ENCODE measurements at regions not wholly inside any gene's neighbourhood (a gene's known extent, or its start where the extent isn't known, plus 50 kb on each side); places are given as distances from the start of the nearest gene placed in this dataset.

DNA sequence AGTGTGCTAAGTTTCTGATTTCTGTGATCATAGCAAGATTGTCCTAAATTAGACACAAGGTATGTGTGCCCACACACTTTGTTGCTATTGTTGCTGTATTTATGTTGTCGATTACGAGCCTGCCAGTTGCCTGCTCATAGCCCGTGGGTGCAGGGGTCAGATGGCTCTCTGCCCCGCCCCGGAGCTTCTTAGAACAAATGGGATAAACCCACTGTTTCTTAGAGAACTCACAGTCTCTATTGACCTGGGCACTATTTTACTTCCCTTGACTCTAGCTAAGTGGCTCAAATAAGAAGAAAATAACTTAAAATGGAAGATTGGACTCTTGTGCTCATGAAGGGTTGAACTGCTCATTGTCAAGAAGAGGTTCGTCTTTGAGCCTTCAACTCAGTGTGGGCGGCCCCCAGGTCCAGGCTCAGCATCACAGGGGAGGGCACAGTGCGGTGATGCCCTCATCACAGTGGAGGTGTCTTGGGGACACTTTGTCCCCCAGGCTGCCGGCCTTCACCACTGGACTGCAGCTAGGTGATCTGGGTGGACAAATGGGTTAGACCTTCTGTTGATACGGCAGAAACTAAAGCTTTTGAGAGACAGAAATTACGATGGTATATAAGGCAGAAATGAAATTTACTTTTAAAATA lies 155.5 kb downstream of the TENT4A start:
- no peak for DNase-seq (ENCODE audit: low read depth)

- no peak for DNase-seq (ENCODE audit: low read depth)
These were observed 156.4 kb downstream of the TENT4A start for GRCh38 chr5:6869677-6870076.

DNA sequence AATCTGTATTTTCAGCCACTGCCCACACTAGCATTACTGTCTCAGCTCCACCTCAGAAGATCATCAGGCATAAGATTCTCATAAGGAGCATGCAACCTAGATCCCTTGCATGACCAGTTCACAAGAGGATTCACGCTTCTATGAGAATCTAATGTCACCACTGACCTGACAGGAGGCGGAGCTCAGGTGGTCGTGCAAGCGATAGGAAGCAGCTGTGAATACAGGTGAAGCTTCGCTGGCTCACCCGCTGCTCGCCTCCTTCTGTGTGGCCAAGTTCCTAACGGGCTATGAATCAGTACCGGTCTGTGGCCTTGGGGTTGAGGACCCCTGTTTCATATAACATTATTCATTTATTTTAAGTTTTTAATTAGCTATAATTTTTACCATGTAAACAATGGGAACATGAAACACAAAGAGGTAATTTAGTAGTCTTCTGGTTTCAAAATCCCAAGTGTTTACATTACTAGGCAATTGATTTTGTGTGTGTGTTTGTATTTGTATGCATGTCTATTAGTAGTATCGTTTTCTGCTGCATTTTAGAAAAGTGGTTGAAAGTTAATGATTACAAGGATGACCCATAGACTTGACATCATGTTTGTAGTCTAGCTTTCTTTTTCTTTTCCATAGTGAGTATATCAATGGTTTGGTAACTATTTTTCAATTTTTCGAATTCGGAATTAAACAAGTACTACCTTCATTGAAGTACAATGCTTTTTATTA lies 159.4 kb downstream of the TENT4A start:
- DNase-seq (ENCODE audit: low read depth) = no peak

GRCh38 chr5:6873359-6873758 lies 160.1 kb downstream of the TENT4A start:
- DNase-seq (ENCODE audit: low read depth) = no peak

GRCh38 chr5:6875376-6875775 lies 162.1 kb downstream of the TENT4A start:
- no peak for DNase-seq (ENCODE audit: low read depth)

DNA sequence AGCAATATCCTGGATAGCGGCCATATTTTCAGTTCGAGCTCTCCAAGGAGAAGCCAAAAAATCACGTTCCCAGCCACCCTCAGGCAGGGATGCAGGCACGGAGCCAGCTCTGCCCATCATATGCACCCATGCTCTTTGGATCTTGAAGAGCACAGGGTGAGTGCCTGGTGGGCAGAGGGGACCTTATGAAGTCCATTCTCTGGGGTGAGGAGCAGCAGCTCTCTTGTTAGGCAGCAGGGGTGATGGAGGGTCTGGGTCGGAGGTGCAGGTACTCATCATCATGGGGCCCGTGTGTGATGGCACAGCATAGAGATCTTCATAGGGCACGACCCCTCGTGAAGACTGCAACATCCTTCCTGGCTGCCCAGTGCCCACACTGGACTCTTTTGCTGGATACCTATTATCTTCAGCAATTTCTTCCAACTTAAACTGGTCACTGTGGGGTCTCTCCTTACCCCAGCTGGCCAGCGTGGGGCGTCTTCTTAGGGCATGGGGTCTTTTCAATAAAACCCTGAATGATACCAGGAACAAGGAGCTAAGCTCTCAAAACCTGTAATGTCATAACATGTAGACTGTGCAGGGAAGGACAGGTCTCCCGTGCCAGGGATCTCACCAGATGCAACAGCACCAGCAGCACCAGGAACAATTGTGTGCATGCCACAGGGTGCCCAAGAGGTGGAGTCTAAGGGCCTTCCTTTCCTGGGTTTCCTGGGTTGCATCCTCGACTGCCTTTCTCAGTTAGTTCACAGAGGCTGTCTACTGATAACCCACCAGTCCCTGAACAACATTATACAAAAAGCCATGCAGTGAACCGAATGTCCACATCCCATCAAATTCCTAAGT lies 165.0 kb downstream of the TENT4A start:
- DNase-seq (ENCODE audit: low read depth) = no peak

DNA sequence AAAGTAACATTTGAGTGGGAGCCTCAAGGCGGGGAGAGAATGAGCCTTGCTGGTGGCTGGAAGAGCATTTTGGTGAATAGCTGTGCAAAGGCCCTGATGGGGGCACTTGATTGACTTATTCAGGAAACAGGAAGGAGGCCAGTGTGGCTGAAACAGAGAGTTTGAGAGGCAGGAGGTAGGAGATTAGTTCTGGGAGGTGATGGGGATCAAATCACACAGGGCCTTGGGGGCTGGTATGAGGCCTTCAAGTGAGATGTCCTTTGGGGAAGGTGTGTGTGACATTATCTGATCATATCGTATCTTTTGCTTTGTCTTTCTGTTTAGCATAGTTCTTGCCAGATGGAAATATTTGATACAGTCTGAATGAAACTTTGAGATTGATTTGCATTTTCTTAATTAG lies 172.3 kb downstream of the TENT4A start:
- DNase-seq (ENCODE audit: low read depth) = no peak

- DNase-seq (ENCODE audit: low read depth) = no peak
These were observed 173.6 kb downstream of the TENT4A start for GRCh38 chr5:6886866-6887265.

- DNase-seq (ENCODE audit: low read depth) = no peak
These were observed 175.8 kb downstream of the TENT4A start for GRCh38 chr5:6889030-6889429.

- no peak for DNase-seq (ENCODE audit: low read depth)
These were observed 186.0 kb downstream of the TENT4A start for GRCh38 chr5:6899221-6899620.

DNA sequence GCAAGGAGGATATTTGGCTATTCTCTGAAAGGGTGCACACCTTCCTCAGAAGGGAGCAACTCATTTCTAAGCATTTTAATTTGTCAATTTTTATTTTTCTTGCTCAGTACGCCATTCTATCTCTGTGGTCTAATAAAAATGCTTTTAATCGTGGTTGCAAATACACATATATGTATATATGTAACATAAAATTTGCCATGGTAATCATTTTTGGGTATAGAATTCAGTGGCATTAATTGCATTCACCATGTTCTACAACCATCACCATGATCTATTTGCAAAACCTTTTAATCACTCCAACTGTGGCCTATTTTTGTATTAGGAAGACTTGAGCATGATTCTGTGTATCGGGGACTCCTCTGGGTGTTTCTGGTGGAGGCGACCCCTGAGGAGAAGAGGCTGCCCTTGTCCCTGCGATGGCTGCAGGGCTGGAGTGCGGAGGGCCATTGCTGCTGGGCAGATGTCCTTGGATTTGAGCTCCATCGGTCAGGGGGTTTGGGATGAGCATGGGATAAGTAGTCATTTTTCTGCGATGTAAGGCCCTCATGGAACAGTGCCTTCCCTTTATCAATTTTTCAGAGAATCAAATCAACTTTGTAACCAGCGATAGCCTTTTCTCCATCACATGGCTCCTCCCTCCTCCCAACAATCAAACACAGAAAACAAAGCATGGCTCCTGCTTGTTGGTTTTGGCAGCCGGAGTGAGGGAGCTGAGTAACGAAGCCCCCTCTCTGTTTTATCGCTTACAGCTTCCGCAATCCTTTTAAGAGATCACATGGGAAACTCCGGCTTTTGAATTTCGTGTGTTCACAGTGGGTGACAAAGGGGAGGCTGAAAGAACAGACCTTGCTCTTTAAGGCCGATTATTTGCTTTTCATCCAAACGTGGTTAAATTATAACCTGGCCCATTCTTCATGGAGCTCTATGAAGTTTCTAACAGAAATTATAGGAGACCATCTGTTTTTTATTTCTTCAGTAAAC lies 187.3 kb downstream of the TENT4A start:
- no peak for DNase-seq (ENCODE audit: low read depth)

DNA sequence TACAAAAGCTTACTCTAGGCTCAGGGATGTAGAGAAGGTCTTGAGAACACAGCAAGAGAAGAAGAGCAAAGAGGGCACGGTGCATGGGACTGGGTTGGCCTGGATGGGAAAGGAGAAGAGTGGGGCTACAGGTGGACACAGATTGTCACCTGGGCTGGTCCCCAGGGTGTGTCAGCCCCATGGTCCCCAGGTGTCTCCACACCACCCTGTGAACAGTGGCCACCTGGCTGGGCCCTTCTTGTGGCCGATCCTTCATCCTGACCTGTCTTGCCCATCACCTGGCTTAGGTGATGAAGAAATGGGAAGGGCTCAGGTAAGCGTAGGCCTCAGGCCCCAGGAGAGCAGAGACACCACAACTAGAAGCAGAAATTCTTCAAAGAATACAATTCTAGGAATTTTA lies 188.9 kb downstream of the TENT4A start:
- DNase-seq (ENCODE audit: low read depth) = no peak

DNA sequence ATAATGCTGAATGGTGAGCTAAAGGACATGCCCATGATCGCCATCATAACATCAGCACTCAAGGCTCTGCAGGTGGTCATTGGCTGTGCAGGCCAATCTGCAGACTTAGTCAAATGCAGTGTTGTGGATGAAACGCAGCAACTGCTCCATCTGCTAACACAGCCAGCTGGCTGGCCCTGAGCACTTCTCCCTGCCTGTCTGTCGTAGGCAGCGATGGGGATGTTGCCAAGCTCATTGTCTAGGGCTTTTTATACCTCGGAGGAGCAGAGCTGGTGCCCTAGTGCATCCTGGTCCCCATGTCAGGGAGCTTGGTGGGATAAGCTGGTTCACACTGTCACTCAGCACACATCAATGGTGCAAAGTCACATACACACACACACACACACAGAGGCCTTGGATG lies 189.4 kb downstream of the TENT4A start:
- DNase-seq (ENCODE audit: low read depth) = no peak

DNA sequence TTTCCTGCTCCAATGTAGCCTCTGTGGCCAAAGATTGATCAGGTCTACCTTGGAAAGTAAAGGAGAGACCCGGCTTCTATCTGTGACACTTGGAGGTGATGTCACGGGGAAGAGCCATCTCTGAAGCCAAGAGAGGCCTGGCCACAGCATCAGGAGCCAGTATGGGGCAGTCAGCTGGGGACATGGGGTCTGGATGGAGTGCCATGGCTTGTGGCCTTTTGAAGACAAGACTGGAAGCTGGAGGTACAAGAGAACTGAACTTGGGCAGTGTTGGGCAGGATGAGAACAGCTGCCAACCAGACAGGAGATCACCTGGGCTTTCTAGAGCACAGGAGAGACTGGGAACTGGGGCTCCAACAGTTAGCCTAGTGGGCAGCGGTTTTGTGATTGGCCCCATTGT lies 190.7 kb downstream of the TENT4A start:
- no peak for DNase-seq (ENCODE audit: low read depth)

DNA sequence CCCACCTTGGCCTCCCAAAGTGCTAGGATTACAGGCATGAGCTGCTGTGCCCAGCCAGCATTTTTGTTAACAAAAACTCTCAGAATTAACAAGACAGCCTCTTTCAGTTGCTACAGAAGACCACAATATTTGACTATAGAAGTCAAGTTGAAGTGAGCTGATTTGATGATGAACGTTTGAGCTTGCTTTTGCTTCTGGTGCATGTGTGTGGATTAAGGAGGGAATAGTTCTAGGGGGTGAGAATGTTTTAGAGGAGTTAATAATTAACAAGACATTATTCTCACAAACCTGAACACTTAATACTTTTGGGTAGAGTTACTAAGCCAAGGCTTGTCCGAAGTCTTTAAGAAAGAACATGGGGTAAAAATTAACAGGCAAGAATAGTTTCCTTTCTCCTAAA lies 191.6 kb downstream of the TENT4A start:
- no peak for DNase-seq (ENCODE audit: low read depth)

DNA sequence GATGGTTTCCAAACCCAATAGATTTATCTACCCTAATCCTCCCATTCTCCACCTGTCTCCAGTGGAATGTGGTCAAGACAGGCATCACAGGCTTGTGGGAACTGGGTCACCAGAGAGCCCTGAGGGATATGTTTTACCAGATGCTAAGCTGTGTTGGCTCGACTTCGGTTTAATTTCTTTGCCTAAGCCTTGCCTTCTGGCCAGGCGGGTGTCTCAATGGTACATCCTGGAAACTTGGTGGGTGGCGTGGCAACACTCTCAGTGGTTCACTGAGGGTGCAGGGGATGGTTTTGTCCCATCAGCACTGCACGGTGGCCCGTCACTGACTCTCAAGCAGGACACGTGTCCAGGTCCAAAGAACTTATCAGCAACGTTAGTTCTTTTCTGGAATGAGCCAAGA lies 192.2 kb downstream of the TENT4A start:
- no peak for DNase-seq (ENCODE audit: low read depth)

GRCh38 chr5:6905883-6906282 lies 192.7 kb downstream of the TENT4A start:
- no peak for DNase-seq (ENCODE audit: low read depth)

DNA sequence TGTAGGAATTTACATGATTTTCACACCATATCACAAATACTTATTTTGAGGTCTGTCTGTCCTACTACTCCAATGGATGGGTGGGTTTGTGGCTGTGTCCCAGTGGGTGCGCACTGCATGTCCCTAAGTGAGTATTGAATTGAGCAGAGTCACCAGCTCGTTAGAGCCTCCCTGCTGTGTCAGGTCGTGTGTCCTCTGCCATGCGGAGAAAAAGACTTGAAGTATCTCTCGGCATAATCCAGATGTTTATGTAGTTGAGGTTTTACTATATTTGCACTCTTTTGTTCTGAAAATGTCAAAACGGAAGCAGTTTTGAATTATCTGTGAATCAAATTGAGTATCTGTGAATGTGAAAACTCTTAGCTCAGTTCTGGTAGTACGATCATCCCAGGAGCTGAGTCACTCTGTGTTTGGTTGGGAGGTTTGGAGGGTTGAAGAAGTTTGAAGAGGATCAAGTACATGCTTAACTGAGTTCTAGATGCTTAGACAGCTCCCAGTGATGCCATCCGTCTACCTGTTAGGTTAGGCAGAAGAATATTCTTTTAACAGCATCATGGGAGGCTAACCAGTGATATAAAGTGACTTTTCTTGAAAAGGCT lies 194.2 kb downstream of the TENT4A start:
- no peak for DNase-seq (ENCODE audit: low read depth)

DNA sequence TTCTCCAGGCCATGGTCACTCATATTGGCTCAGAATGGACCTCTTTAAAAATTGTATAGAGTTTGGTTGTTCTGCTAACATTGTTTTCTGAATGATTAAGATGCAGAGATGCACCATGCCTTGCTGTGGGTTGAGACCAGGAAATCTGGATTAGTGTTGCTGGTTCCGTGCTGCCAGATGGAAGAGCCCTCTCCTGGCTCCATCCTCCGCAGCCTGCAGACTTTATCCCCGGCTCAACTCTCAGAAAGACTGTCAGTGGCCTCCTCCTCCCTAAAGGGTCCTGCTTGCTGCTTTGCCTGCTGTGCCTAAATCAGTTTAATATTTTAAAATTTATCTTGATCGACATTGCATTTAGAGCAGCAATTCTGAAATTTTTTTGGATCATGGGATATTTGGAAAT lies 196.7 kb downstream of the TENT4A start:
- DNase-seq (ENCODE audit: low read depth) = no peak

- no peak for DNase-seq (ENCODE audit: low read depth)
These were observed 197.7 kb downstream of the TENT4A start for GRCh38 chr5:6910950-6911349.

DNA sequence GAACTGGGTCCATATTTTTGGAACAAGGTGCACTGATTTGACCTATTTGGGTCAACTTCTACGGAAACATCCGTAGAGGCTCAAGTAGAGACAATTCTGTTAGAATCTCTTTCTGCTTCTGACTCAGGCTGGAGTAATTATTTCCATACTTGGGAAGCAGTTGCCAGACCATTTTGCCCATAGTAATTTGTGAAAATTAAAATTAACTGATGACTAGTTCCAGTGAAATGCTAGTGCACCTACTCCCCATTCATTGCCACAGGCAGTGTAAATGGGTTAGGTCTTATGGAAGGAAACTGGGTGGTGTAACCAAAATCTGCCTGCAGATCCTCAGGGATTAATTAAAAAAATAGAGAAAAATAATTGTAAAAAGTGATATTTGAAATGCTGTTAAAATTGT lies 201.1 kb downstream of the TENT4A start:
- no peak for DNase-seq (ENCODE audit: low read depth)

GRCh38 chr5:6915574-6915973 lies 202.3 kb downstream of the TENT4A start:
- no peak for DNase-seq (ENCODE audit: low read depth)

Data from stromal cell of bone marrow (primary cell).